Skeletal muscle satellite cell (primary cell): ENCODE measurements at regions not wholly inside any gene's neighbourhood (a gene's known extent, or its start where the extent isn't known, plus 50 kb on each side); places are given as distances from the start of the nearest gene placed in this dataset.

Experiments used
- H3K27me3 ChIP-seq: 2 replicates; pipeline ENCODE4 v1.7.0; 2013; ENCODE audit warnings: low read length; ENCODE audit not compliant: control insufficient read depth, insufficient read depth
- H3K36me3 ChIP-seq: 2 replicates; pipeline ENCODE4 v1.7.0; 2013; ENCODE audit warnings: mild to moderate bottlenecking, control low read depth, low read length; ENCODE audit not compliant: insufficient read depth
- H3K4me1 ChIP-seq: 2 replicates; pipeline ENCODE4 v1.7.0; 2013; ENCODE audit warnings: low read length; ENCODE audit not compliant: control insufficient read depth, insufficient read depth
- H3K4me2 ChIP-seq: 2 replicates; pipeline ENCODE4 v1.7.0; 2013; ENCODE audit warnings: mild to moderate bottlenecking, low read length
- H3K4me3 ChIP-seq: 2 replicates; pipeline ENCODE4 v1.7.0; 2013; ENCODE audit warnings: low read length
- H3K9ac ChIP-seq: 2 replicates; pipeline ENCODE4 v1.7.0; 2013; ENCODE audit warnings: mild to moderate bottlenecking, low read depth, low read length, moderate library complexity
- H3K9me3 ChIP-seq: replicated peaks from 2 replicates; pipeline ENCODE4 v1.7.0; 2013; ENCODE audit warnings: mild to moderate bottlenecking, control low read depth, low read length

DNA sequence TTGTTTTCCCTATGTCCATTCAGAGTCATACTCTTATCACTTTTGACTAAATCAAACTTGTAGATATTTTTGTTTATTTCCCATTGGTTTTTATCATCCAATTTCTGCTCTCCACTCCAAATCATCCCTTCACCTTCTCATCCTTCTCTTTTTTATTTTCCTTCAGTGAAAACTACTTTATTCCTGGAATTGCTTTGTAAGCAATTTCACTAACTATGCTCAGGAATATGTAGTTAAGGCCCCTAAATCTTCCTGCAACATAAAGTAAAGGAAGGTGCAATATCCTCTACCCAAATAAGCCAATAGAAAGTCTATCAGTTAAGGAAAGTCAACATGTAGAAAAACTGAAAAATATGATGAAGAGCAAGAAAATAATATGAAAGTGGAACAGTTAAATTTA is 308.4 kb downstream of the SEC23A start:
- Histone ChIP-seq H3K9me3 (no peaks in the 10 kb centered on the region), H3K4me1 (no peaks in the 10 kb centered on the region), H3K36me3 (no peaks in the 10 kb centered on the region), H3K4me2 (no peak overlapping the region), H3K9ac (no peak overlapping the region), H3K4me3 (no peak overlapping the region), H3K27me3 (no peaks in the 10 kb centered on the region)

DNA sequence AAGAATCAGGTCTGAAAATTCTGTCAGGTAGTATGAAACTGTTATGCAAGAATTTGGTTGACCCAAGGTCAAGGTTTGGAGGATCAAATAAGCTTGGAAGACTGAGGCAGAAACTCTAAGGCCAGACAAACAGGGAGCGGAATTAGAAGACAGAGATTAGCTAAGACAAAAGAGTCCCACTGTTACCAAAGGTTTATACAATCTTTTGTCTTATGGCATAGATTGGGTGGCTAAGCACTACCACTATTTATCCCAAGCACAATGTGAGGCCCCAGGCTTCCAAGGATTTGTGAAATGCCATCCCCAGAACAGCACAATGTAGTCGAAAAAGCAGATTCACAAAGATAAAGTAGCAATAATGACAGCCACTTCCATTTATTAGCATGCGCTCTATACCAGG is 311.2 kb downstream of the SEC23A start:
- Histone ChIP-seq H3K36me3 (no peaks in the 10 kb centered on the region), H3K9me3 (no peaks in the 10 kb centered on the region), H3K4me2 (no peak overlapping the region), H3K9ac (no peak overlapping the region), H3K27me3 (no peaks in the 10 kb centered on the region), H3K4me3 (no peak overlapping the region), H3K4me1 (no peaks in the 10 kb centered on the region)

DNA sequence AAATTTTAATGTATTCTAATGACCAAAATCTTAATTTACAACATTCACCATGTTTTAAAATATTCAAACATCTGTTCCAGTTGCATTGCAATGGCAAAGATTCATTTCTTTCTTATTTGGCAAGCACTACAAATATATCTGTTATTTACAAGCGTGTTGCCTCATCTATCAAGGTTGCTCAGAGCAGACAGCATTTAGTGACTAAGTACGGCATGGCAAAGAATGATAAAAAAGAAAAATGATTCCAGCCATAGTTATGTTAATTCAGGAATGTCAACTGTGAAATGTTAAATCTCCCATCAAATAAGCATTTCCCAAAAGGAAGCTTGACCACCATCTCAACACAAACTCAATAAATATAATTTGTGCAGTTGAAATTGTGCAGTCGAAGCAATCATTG is 312.1 kb downstream of the SEC23A start:
- Histone ChIP-seq H3K9ac (no peak overlapping the region), H3K36me3 (no peaks in the 10 kb centered on the region), H3K4me3 (no peak overlapping the region)

DNA sequence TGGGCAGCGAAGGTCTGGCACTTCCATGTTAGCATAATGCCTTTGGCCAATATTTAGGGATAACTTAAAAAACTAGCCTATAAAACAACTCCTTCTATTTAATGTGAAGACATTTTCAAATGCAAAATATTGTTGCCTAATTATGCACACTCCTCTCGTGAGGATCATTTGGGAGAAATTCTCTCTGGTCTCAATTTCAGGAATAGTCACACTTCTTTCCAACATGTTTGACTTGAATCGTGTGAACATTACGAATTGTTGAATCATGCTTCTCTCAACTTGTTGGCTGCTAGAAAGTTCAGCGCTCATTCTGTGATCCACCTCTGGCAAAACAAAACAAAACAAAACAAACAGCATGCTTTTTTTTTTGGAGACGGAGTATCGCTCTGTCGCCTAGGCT is 313.2 kb downstream of the SEC23A start:
- H3K9me3 ChIP-seq, result no peaks in the 10 kb centered on the region
- H3K27me3 ChIP-seq, result no peaks in the 10 kb centered on the region
- no peak overlapping the region for H3K4me2 ChIP-seq
- no peak overlapping the region for H3K4me3 ChIP-seq
- H3K36me3 ChIP-seq, result no peaks in the 10 kb centered on the region
- H3K9ac ChIP-seq, result no peak overlapping the region
- no peaks in the 10 kb centered on the region for H3K4me1 ChIP-seq

More for the DNA sequence above, 312.1 kb downstream of the SEC23A start:
- H3K4me1 ChIP-seq, result no peaks in the 10 kb centered on the region
- H3K27me3 ChIP-seq, result no peaks in the 10 kb centered on the region
- no peak overlapping the region for H3K4me2 ChIP-seq
- H3K9me3 ChIP-seq, result no peaks in the 10 kb centered on the region

DNA sequence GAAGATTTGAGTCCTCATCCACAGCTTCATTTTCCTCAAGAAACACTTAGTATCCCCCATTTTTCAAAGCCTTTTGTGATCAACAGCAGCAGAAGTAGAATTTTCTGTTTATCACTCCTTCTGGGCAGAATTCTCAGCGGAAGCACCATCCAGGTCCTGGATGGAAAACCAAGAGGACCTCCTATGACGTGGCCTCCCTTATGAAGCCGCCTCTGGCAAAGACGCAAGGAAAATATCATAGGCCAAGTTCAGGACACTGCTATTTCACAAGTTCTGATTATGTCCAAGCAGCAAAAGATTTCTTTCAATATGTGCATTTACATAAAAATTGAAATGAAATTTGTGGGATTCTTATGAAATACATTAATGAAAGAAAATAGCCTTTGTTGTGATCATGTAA is 315.0 kb downstream of the SEC23A start:
- H3K4me3 ChIP-seq, result no peak overlapping the region
- no peaks in the 10 kb centered on the region for H3K4me1 ChIP-seq
- H3K9ac ChIP-seq, result no peak overlapping the region
- no peaks in the 10 kb centered on the region for H3K36me3 ChIP-seq
- H3K4me2 ChIP-seq, result no peak overlapping the region
- H3K9me3 ChIP-seq, result no peaks in the 10 kb centered on the region
- no peaks in the 10 kb centered on the region for H3K27me3 ChIP-seq

DNA sequence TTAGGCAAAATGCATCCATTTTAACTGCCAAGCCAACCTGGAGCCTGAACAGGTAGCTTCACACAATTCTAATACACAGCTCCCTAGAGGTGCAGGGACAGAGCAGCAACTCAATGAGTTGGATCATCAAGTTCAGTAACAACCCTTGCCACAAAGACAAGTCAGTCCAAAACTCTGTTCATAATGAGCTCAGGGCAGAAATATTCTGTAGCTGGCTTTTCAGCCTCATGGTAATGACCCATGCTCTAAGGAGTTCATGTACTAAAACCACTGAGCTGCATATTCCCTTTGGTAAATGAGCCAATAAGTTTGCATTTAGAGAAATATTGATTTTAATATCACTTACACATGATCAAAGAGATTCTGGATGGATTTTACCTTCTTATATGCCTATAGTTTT is 316.1 kb downstream of the SEC23A start:
- Histone ChIP-seq H3K27me3 (no peaks in the 10 kb centered on the region), H3K36me3 (no peaks in the 10 kb centered on the region), H3K4me2 (no peak overlapping the region), H3K9ac (no peak overlapping the region), H3K4me3 (no peak overlapping the region), H3K4me1 (no peaks in the 10 kb centered on the region), H3K9me3 (no peaks in the 10 kb centered on the region)

DNA sequence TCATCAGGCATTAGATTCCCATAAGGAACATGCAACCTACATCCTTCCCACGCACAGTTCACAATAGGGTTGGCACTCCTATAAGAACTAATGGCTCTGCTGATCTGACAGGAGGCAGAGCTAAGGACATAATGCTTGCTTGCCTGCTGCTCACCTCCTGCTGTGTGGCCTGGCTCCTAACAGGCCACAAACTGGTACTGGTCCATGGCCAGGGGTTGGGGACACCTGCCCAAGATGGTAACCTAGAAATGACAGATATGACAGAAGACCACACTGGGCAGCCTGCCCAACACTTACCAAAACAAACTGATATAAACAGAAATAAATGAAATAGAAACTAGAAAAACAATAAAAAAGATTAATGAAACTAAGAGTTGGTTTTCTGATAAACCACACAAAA is 325.6 kb downstream of the SEC23A start:
- H3K36me3 ChIP-seq, result no peaks in the 10 kb centered on the region
- no peaks in the 10 kb centered on the region for H3K4me1 ChIP-seq
- H3K4me3 ChIP-seq, result no peak overlapping the region
- no peaks in the 10 kb centered on the region for H3K9me3 ChIP-seq
- peaks cover 5% of the 10 kb centered on the region for H3K27me3 ChIP-seq
- no peak overlapping the region for H3K4me2 ChIP-seq
- H3K9ac ChIP-seq, result no peak overlapping the region

DNA sequence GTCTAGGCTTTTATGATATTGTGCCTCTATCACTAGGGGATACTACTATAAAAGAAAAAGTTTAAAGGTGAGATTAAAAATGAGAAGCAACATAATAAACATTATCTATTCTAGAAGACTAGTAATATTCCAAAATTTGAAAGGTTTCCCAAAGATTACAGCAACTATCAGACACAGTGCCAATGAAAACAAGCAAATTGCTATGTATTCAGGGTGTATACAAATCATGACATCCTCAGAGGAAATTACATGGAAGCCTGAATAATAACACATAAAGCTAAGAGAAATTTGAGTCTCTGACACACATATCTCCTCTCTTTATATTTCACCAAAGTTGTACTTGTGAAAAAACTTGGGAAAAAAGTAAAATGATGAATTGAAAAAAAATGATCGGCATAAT is 327.0 kb downstream of the SEC23A start:
- Histone ChIP-seq H3K4me3 (no peak overlapping the region), H3K4me2 (no peak overlapping the region), H3K4me1 (no peaks in the 10 kb centered on the region), H3K9ac (no peak overlapping the region), H3K27me3 (peaks cover 5% of the 10 kb centered on the region), H3K9me3 (no peaks in the 10 kb centered on the region), H3K36me3 (no peaks in the 10 kb centered on the region)

DNA sequence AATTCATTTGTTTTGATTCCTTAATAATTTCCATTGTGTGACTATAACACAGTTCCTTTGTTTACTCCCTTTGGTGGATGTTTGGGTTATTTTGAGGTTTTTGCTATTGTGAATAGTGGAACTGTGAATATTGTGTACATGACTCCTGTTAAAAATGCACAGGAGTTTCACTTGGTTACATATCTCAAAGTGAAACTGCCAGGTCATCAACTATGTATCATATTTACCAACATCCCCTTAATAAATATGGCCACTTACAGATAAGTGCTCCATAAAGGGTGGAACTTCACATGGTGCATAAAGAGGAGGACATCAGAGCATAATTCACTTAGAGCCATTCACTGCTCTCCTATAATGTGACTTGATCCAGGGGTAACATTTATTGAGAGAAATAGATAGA is 328.9 kb downstream of the SEC23A start:
- Histone ChIP-seq H3K36me3 (no peaks in the 10 kb centered on the region), H3K4me1 (no peaks in the 10 kb centered on the region), H3K9ac (no peak overlapping the region), H3K4me2 (no peak overlapping the region), H3K4me3 (no peak overlapping the region), H3K27me3 (no peaks in the 10 kb centered on the region), H3K9me3 (no peaks in the 10 kb centered on the region)

DNA sequence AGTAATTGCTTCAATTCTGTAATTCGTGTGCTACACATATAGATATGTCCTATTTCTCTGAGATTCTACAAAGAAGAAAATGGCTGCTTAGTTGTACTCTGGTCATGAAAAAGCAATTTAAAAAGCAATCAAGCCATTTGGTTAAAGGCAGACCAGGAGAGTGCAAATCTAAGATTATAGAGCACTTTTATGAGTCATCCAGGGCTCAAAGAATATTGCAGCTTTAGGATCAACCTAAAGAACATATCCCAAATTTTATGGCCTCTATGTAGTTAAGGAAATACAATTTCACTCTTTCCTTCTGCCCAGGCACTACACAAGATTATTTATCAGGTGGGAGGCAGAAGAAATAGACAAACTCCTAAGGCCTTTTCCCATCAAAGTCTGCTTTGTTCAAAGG is 332.8 kb downstream of the SEC23A start:
- Histone ChIP-seq H3K4me1 (no peaks in the 10 kb centered on the region), H3K4me3 (no peak overlapping the region), H3K9me3 (no peaks in the 10 kb centered on the region), H3K36me3 (no peaks in the 10 kb centered on the region), H3K4me2 (no peak overlapping the region), H3K9ac (no peak overlapping the region), H3K27me3 (no peaks in the 10 kb centered on the region)

DNA sequence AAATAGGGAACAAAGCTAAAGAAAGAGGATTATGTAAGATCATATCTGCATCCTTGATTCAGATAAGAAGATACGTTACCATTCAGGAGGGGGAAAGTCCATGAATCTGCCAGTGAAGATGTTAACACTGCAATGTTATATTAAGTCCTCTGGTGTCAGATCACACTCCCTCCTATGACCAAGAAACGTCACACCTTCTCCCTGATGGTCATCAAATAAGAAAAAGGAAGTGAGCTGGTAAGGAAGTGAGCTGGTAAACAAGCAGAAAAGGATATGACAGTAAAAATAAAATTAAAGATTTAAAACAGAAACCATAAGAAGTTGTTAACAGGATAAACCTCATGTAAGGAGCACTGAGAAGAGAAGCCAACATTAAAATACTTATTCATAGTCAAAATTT is 340.2 kb downstream of the SEC23A start:
- Histone ChIP-seq H3K36me3 (no peaks in the 10 kb centered on the region), H3K9me3 (no peaks in the 10 kb centered on the region), H3K27me3 (no peaks in the 10 kb centered on the region), H3K4me1 (no peaks in the 10 kb centered on the region), H3K4me2 (no peak overlapping the region), H3K4me3 (no peak overlapping the region), H3K9ac (no peak overlapping the region)

DNA sequence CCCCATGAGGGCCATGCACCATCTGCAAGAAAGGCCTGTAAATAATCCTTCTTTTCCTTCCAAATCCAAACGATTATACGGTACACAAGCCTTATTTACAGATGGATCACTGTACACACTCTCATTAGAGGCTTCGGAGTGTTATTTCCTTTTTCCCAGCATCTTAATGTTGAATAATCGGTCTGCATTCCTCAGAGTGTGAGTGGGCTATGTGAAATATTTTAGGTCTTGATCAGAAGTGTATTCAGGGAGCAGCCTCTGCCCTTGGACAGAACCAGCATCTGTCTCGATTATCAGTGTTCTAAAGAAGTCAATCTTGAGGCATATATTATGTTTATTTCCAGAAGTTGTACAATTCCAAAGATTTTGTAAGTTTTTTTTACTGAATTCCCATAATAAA is 340.6 kb downstream of the SEC23A start:
- Histone ChIP-seq H3K9me3 (no peaks in the 10 kb centered on the region), H3K36me3 (no peaks in the 10 kb centered on the region), H3K4me2 (no peak overlapping the region), H3K27me3 (no peaks in the 10 kb centered on the region), H3K9ac (no peak overlapping the region), H3K4me1 (no peaks in the 10 kb centered on the region), H3K4me3 (no peak overlapping the region)

DNA sequence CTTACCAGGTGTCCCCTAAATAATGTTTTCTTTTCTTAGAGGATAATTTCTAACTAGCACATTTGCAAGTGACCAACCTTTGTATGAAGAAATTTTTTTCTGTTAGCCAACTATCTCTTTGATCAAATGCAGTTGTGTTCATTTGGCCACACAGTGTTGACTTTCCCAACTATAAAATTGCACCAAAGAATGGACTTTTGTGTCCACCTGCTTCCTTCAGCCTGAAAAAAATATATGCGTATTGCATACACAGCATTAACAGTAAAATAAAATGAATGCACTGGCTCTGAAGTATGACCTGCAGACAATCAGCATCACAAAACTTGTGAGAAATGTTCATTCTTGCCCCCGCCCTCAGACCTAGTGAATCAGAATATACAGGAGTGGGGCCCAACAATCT is 342.0 kb downstream of the SEC23A start:
- Histone ChIP-seq H3K4me1 (no peaks in the 10 kb centered on the region), H3K36me3 (no peaks in the 10 kb centered on the region), H3K27me3 (no peaks in the 10 kb centered on the region), H3K9me3 (no peaks in the 10 kb centered on the region), H3K9ac (no peak overlapping the region), H3K4me3 (no peak overlapping the region), H3K4me2 (no peak overlapping the region)
